ENCODE measurements at regions not wholly inside any gene's neighbourhood (a gene's known extent, or its start where the extent isn't known, plus 50 kb on each side); places are given as distances from the start of the nearest gene placed in this dataset.

GRCh38 chr15:53197426-53197839, 407.3 kb upstream of the ONECUT1 start (continued):
- TF ChIP-seq, protein P1, sequence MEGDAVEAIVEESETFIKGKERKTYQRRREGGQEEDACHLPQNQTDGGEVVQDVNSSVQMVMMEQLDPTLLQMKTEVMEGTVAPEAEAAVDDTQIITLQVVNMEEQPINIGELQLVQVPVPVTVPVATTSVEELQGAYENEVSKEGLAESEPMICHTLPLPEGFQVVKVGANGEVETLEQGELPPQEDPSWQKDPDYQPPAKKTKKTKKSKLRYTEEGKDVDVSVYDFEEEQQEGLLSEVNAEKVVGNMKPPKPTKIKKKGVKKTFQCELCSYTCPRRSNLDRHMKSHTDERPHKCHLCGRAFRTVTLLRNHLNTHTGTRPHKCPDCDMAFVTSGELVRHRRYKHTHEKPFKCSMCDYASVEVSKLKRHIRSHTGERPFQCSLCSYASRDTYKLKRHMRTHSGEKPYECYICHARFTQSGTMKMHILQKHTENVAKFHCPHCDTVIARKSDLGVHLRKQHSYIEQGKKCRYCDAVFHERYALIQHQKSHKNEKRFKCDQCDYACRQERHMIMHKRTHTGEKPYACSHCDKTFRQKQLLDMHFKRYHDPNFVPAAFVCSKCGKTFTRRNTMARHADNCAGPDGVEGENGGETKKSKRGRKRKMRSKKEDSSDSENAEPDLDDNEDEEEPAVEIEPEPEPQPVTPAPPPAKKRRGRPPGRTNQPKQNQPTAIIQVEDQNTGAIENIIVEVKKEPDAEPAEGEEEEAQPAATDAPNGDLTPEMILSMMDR (IDR thresholded peaks at IDR 0.05), result peak; percentile 92
- TF ChIP-seq FOXJ3 (CRISPR knock-in tag; IDR thresholded peaks at IDR 0.05) (no peak), POLR2AphosphoS5 (IDR thresholded peaks at IDR 0.05; ENCODE audit: low read depth, low read length) (no peak), MXI1 (IDR thresholded peaks at IDR 0.05; ENCODE audit: low read depth, low read length) (peak; percentile 24; the same call in 1 of the 2 replicates), RFX5 (IDR thresholded peaks at IDR 0.05; ENCODE audit: low read length) (no peak), EZH2phosphoT487 (IDR thresholded peaks at IDR 0.05; ENCODE audit: borderline replicate concordance, low read depth) (no peak)

- H3K4me3 ChIP-seq (ENCODE audit: low read depth in 2 of 2, low read length in 1 of 2), result peak overlapping the region in 1 of 2 experiments; percentile 35; a peak in 2 of 4 replicates
- TF ChIP-seq RFX5 (IDR thresholded peaks at IDR 0.05; ENCODE audit: low read length) (no peak), POLR2AphosphoS5 (IDR thresholded peaks at IDR 0.05; ENCODE audit: low read depth, low read length) (no peak), CHD2 (IDR thresholded peaks at IDR 0.05; ENCODE audit: low read length, partially characterized antibody) (no peak), SMC3 (IDR thresholded peaks at IDR 0.05; ENCODE audit: low read depth, low read length) (no peak), GABPA (IDR thresholded peaks at IDR 0.05; ENCODE audit: low read depth) (no peak), TCF12 (IDR thresholded peaks at IDR 0.05) (no peak), NFIC (IDR thresholded peaks at IDR 0.05; ENCODE audit: borderline replicate concordance) (no peak), GATA2 (CRISPR knock-in tag; IDR thresholded peaks at IDR 0.05) (no peak), FOXJ3 (CRISPR knock-in tag; IDR thresholded peaks at IDR 0.05) (no peak), MEF2A (IDR thresholded peaks at IDR 0.05; ENCODE audit: borderline replicate concordance, low read depth) (no peak), TEAD4 (IDR thresholded peaks at IDR 0.05; ENCODE audit: borderline replicate concordance, insufficient read depth) (no peak), MXI1 (IDR thresholded peaks at IDR 0.05; ENCODE audit: low read depth, low read length) (no peak), FOSL2 (IDR thresholded peaks at IDR 0.05; ENCODE audit: borderline replicate concordance, low read depth) (no peak), RXRA (IDR thresholded peaks at IDR 0.05; ENCODE audit: borderline replicate concordance, low read depth) (no peak), MAX (IDR thresholded peaks at IDR 0.05; ENCODE audit: low read depth) (no peak)
- TF ChIP-seq, protein P1 (IDR thresholded peaks at IDR 0.05), result no peak
- TF ChIP-seq, protein P2, sequence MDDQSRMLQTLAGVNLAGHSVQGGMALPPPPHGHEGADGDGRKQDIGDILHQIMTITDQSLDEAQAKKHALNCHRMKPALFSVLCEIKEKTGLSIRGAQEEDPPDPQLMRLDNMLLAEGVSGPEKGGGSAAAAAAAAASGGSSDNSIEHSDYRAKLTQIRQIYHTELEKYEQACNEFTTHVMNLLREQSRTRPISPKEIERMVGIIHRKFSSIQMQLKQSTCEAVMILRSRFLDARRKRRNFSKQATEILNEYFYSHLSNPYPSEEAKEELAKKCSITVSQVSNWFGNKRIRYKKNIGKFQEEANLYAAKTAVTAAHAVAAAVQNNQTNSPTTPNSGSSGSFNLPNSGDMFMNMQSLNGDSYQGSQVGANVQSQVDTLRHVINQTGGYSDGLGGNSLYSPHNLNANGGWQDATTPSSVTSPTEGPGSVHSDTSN (IDR thresholded peaks at IDR 0.05), result no peak
- TF ChIP-seq, protein P3, sequence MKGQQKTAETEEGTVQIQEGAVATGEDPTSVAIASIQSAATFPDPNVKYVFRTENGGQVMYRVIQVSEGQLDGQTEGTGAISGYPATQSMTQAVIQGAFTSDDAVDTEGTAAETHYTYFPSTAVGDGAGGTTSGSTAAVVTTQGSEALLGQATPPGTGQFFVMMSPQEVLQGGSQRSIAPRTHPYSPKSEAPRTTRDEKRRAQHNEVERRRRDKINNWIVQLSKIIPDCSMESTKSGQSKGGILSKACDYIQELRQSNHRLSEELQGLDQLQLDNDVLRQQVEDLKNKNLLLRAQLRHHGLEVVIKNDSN (IDR thresholded peaks at IDR 0.05; ENCODE audit: borderline replicate concordance, low read depth), result no peak
- TF ChIP-seq, protein P4, sequence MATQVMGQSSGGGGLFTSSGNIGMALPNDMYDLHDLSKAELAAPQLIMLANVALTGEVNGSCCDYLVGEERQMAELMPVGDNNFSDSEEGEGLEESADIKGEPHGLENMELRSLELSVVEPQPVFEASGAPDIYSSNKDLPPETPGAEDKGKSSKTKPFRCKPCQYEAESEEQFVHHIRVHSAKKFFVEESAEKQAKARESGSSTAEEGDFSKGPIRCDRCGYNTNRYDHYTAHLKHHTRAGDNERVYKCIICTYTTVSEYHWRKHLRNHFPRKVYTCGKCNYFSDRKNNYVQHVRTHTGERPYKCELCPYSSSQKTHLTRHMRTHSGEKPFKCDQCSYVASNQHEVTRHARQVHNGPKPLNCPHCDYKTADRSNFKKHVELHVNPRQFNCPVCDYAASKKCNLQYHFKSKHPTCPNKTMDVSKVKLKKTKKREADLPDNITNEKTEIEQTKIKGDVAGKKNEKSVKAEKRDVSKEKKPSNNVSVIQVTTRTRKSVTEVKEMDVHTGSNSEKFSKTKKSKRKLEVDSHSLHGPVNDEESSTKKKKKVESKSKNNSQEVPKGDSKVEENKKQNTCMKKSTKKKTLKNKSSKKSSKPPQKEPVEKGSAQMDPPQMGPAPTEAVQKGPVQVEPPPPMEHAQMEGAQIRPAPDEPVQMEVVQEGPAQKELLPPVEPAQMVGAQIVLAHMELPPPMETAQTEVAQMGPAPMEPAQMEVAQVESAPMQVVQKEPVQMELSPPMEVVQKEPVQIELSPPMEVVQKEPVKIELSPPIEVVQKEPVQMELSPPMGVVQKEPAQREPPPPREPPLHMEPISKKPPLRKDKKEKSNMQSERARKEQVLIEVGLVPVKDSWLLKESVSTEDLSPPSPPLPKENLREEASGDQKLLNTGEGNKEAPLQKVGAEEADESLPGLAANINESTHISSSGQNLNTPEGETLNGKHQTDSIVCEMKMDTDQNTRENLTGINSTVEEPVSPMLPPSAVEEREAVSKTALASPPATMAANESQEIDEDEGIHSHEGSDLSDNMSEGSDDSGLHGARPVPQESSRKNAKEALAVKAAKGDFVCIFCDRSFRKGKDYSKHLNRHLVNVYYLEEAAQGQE (IDR thresholded peaks at IDR 0.05; ENCODE audit: low read depth, low read length), result no peak
- CTCF ChIA-PET, result interaction anchor here (0.6 to 2.2 kb wide), 28 partner anchors 10 to 1969 kb away, joined by 3 to 14 read pairs (median 3); no protein-coding TSS in a partner anchor
- no peaks in the 10 kb centered on the region for H3K9me2 ChIP-seq
- H3K27ac ChIP-seq (ENCODE audit: low read depth in 2 of 2, low read length in 1 of 2), result no peak overlapping the region
- no peaks in the 10 kb centered on the region for H4K20me1 ChIP-seq (ENCODE audit: insufficient read depth)
- no peaks in the 10 kb centered on the region; a peak in 1 of 4 replicates for H3K4me1 ChIP-seq (ENCODE audit: control insufficient read depth in 1 of 2, insufficient read depth in 2 of 2, low read depth in 1 of 2, low read length in 1 of 2)
- H3K79me2 ChIP-seq (ENCODE audit: insufficient read depth), result no peaks in the 10 kb centered on the region
- no peak for DNase-seq
- peak overlapping the region; percentile 48 for H3K4me2 ChIP-seq
- POLR2A ChIA-PET, result no interaction called here
- H3K36me3 ChIP-seq (replicated peaks in 1 of 2; ENCODE audit: control insufficient read depth in 1 of 2, insufficient read depth in 2 of 2, low read length in 1 of 2), result no peaks in the 10 kb centered on the region
- no peaks in the 10 kb centered on the region for H3F3A ChIP-seq (replicated peaks; ENCODE audit: insufficient read depth)
- peaks cover 11% of the 10 kb centered on the region; the same call in 1 of the 2 replicates for H3K27me3 ChIP-seq (ENCODE audit: insufficient read depth)
- H2AFZ ChIP-seq (ENCODE audit: low read depth), result 0 out of 2 replicates have a peak overlapping the region, but pooled peaks have one; percentile 29
- WGBS (ENCODE audit: low lambda C conversion rate), result 26% methylated on average over 11 of the region's 11 CpGs
- H3K9ac ChIP-seq, result no peak overlapping the region
- H3K9me3 ChIP-seq, result no peaks in the 10 kb centered on the region
Measured at GRCh38 chr15:53196788-53197187, 406.7 kb upstream of the ONECUT1 start.

All from SK-N-SH (cell line).